COR-L47 (cell line): ENCODE measurements at regions not wholly inside any gene's neighbourhood (a gene's known extent, or its start where the extent isn't known, plus 50 kb on each side); places are given as distances from the start of the nearest gene placed in this dataset.

Source experiments
- DNase-seq: peaks from one replicate; lab custom pipeline; 2025; lab: John Stamatoyannopoulos, UW

DNA sequence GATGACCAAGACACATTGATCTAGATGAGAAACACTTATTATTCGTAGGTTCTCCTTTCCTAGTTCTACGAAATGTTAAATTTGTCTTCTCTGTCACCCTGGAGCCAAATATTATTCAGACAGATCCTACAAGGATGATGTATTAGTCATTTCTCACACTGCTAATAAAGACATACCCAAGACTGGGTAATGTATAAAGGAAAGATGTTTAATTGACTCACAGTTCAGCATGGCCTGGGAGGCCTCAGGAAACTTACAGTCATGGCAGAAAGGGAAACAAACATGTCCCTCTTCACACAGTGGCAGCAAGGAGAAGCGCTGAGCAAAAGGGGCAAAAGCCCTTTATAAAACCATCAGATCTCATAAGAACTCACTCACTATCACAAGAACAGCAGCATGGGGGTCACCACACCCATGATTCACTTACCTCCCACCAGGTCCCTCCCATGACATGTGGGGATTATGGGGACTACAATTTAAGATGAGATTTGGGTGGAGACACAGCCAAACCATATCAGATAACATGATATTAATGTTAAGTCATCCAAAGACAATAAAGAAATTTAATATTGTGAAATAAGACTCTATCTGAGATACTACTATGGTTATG lies 1248.8 kb upstream of the SLC10A2 start:
- DNase-seq = no peak

DNA sequence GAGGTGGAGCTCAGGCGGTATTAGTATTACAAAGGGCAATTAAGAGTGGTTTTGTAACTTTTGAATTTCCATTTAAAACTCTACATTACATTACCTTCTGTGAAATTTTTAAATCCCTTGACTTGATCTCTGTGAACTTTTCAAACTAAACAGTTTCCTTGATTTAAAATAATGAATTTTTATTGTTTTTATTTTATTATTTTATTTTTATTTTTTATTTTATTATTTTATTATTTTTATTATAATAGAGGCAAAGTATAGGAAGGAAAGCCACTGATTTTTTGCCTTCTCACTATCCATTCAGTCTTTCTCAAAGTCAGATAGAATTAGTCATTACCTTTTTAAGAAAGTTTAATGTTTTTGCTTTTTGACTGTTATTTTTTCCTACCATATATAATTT lies 1248.1 kb upstream of the SLC10A2 start:
- DNase-seq = no peak

DNA sequence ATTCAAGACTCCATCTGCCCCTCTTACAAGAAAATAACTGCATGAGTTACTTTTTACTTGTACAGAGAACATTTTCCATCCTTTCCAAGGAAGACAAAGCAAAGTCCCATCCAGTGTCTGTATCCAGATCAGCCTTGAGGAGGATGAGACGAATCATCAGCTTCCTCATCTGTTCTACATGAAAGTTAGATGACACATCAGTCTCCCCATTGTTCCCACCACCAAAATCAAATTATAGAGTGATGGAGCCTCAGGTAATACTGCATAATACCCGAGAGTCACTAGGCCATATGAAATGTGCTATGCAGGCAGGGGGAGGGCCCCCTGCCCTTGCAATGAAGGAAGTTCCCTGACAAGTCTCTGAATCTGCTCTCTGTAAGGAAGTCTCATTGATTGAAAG lies 1244.6 kb upstream of the SLC10A2 start:
- no peak for DNase-seq

DNA sequence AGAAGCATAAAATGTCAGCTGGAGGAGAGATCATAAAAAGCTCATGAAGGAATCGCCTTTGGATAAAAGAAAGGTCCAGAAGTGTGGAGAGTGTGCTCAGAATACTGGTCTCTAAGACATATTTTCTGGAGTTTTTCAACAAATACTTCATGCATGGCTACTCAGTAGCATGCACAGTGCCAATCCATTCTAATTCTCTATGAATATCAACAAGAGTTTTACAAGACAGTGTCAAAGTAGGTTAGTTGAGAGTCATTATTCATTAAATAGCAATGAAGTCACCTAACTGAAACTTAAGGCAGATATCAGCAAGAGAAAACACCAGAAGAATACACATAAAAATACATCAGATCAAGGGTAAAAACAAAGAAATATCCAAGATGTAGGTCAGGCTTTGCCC lies 1243.2 kb upstream of the SLC10A2 start:
- DNase-seq = no peak

DNA sequence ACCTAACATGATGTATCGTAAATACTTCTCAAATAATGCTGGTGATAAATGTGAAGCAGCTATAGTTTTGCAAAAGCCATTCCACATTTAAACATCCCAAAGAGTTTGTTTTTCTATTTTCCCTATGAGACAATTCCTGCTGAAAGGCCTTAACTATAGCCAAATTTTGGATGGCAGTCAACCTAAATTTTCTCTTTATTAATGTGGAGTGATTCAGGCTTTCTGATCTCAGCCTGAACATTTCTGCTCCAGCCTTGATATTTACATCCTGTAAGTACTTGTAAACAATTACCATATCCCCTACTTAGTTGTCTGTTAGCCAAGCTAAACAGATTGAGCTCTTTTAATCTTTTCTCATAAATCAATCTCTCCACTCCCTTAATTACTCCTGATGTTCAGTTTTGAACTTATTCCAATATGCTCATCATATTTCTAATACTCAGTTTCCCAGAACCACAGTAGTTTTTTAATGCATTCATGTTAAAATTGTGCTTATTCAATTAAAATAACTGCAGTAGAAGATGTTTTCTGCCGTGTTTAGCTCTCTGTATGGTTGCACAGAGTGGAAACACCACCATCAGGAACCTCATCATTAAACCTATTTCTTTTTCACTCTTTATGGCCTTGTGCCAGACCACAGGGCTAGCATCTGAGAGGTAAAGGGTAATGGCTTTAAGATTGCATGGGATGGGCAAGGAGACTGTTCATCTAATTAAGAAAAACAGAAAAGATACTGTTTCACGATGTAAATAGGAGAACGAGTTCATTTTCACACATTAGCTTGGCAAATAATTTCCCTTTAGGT lies 1235.2 kb upstream of the SLC10A2 start:
- DNase-seq = peak; percentile 25

DNA sequence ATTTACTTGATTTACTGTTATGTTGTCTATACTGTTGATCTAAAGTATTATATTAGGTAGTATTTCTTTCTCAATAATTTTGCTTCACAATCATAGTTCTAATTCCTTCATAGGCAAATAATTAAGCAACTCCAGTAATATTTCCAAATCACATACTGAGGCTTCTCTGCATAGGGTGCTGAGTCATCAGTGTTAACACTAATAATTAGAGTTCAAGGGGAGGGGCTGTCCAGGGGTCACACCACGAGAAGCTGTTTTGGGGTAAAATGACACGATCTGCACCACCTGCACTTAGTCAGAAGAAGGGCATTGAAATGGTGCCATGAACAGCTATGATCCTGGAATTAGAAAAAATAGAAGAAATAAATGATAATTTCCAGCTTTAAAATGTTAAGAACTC lies 1230.9 kb upstream of the SLC10A2 start:
- DNase-seq = no peak

DNA sequence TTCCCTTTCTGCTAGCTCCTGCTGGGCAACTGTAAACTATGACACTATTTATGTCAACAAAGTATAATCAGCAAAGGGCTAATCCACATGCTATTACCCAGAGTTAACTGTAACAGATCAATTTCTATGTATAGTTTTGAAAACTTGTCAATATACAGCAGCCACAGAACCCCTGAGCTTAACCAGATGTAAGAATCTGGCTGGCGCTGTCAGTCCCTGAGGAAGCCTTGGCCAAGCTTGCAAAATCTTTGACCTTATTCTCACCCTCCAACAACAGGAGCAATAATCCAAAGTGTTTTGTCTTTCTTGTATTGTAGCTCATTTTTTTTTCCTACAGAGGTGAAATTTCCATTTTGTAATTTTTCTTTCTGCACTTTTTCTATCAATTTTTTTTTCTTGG lies 1230.1 kb upstream of the SLC10A2 start:
- DNase-seq = no peak

DNA sequence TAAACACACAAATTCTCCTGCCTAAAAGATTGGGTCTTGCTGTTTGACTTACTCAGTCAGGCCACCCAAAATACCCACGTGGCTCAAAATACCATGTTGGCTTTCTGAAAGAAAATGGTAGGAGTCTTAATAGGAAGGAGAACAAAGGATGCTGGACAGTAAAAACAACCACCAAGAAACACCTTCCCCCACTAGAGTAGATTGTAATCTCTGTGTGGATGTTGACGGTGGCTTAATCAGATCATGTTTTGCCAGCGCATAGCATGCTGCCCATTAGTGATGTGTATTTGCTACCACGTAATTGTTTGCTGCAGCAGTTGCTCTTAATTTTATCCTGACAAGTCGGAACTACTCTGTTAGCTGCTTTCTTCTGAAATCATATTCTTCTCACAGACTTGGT lies 1229.3 kb upstream of the SLC10A2 start:
- no peak for DNase-seq

DNA sequence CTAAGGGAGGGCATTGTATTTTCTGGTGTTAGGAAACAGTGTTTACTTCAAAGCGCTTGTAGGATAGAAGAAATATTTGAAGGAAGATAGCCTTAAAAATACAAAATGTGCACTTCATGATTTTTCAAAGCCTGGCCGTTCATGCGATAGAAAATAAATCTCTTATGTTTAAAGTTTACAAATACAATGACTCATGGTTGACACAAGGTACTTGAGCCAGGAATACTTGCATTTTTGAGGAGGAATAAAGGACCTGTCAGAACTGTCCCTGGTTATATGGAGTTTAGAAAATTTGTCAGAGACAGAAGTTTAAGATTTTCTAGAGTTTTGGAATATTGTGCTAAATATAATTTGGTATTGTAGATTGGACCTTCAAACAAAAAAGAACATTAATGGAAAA lies 1223.2 kb upstream of the SLC10A2 start:
- no peak for DNase-seq

DNA sequence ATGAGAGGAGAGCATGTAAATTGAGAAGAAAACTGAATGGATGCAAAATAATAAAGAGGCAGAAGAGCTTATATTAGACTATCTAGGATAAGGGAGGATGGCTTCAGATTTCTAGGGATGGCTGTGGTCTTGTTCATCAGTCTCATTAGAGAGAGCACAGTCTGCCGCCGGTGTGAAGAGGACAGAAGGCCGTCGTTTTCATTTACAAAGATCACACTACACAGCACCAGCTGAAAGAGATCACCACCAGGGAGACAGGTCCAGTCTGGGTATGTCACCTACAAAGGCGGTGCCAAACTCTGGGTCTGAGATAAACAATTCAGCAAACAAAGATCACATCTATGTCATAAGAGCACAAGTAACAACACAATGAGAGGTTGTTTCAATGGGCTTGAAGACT lies 1222.3 kb upstream of the SLC10A2 start:
- DNase-seq = no peak

DNA sequence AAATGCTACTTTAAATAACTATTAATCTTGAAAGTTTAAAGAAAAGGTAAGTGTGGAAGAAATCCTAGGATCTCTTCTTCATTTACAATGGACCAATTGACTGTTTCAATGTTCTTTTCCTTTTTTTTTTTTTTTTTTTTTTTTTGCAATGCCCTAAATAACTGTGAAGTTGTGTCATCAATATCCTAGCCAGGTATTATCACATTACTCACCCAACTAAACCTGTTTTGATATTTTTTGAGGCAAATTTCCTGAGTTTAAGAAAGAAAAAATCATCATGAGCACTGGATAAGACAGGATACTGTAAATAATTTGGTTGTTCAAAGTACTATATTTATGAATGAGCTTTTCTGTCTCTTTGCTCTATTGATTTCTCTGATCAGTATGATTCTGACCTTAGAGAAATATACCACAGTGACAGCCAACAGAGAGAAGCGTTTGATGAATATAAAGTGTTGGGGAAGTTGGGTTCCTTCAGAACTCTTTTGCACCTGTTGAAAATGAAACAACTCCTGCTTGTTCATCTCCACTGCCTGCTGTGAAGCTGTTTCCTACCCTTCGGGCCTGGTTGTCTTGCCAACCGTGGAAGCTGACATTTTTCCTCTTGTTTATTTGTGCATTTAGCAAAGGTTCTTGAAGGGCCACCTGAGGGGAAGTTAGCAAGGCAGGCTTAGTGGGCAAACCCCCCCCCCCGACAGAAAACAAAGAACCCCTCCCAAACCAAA lies 1220.5 kb upstream of the SLC10A2 start:
- DNase-seq = peak; percentile 66

DNA sequence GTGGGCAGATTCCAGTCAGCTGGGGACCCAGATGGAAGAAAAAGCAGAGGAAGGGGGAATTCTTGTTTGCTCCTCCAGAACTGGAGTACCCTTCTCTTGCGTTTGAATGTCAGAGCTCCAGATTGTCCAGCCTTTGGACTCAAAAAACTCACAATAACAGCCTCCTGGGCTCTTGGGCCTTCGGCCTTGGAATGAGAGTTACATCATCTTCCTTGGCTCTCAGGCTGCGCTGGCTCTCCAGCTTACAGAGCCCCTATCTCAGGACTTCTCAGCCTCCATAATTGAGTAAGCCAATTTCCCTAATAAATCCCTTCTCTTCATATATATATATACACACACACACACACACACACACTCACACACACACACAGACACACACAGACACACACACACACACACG lies 1215.7 kb upstream of the SLC10A2 start:
- DNase-seq = no peak

DNA sequence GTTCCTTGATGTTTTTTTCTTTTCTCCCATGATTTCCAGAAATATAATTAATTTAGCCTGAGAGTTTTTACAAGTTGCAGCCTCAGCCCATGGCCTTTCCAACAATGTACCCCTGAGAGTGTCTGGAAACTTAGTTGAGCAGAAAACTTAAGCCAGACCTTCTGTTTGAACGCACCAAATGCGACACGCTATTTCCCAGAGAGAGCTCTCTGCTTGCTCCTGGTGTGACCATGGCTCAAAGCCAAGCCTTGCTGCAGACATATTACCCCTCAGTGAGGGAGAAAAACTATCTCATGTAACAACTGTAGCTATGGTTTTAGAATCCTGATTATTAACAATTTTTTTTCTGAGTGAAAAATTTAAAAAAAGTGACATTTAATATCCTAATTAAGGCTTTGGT lies 1204.5 kb upstream of the SLC10A2 start:
- DNase-seq = peak; percentile 30

DNA sequence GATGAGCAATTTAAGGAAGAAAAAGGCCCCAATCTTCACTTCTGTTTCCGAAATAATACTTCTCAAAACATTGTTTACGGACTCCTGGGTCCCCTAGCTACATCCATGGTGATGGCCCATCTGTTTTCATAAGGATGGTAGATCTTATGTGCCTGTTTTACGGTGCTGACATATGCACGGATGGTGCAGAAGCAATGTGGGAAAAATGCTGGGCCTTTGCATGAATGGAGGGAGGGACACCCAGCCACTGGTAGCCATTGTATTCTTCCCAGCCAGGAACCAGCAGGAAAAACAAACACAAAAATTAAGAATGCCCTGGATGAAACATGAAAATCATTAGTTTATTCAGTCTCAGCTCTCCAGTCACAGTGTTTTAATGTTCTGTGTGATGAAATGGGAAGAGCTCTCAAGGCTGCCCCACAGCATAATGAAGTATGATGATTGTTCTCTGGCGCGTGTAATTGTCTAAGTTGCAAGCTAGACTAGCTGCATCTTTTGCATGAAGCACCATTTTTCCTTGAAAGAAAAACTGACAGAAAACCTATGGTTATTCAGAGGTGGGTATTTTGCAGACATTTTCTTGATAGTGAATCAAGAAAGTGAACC lies 1201.1 kb upstream of the SLC10A2 start:
- DNase-seq = no peak

DNA sequence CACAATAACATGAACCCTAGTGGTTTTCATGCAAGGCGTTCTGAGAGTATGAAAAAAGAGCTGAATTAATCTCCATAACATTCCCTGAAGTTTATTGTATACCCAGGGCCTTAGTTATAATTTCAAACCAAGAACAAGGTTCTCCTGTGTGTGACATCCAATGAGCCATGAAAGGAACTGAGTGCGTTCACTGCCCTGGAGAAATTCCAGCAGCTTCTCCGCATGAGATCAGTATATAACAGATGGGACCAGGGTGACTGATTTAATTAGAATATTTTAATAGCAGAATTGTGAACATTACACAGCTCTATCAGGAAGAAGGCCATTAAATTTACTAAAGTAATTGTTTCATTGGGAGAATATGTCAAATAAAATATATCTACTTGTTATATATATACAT lies 1190.5 kb upstream of the SLC10A2 start:
- no peak for DNase-seq

DNA sequence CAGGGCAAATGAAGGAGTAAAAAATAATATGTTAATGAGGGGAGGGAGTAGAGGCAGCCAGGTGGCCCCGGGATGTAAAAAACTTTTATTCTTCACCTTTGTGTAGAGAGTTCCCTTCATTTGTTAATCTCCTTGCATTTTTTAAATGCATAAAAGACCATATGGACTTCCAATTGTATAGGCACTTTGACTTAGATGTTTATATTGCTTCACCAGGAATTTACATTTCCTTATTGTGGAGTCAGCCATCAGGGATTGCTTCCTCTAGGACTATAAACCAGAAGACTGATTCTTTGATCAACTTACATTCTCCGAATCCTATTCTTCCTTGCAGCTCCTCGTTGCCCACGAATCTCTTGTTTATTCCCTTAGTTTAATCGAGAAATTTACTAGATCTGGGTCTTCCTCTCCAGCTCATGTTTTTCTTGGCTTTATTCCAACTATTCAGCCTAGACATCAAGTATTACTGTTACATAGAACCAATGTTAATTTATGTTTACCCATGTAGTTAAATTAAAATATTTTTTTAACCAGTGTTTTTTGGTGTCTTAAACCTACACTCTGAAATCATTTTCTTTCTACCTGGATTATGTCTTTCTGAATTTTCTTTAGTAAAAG lies 1187.0 kb upstream of the SLC10A2 start:
- no peak for DNase-seq

DNA sequence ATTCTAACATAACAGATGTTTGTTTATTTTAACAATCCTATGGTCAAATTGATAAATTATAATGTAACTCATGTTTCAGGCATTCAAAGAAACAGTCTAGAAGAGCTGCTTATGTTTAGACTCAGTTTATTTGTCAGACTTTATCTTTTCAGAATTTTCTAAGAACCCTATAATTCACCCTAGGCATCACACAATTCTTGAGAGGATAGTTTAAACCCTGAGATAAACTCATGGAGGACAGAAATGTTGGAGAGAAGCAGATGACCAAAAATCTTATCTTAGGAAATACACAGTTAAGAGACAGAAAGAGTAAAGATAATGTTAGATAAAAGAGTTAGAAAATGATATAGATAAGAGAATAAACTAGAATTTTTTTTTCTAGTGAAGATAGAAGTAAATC lies 1185.7 kb upstream of the SLC10A2 start:
- no peak for DNase-seq

DNA sequence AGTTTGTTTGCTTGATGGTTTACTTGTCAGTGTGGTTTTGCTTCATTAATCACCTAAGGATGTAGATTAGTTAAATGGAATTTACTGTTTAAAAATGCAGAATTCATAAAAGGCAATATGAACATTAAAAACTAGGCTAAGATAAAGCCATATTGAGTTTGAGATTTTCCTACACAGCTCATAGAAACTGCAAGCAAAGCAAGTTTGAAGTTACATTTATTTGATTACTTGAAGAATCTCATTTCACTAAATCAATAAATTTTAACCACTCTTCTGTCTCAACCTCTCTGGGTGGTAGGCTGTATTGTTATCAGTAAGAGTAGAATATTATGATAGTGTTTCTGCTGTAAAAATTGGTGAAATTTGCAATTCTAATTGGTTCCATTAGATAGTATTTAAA lies 1180.7 kb upstream of the SLC10A2 start:
- DNase-seq = no peak

DNA sequence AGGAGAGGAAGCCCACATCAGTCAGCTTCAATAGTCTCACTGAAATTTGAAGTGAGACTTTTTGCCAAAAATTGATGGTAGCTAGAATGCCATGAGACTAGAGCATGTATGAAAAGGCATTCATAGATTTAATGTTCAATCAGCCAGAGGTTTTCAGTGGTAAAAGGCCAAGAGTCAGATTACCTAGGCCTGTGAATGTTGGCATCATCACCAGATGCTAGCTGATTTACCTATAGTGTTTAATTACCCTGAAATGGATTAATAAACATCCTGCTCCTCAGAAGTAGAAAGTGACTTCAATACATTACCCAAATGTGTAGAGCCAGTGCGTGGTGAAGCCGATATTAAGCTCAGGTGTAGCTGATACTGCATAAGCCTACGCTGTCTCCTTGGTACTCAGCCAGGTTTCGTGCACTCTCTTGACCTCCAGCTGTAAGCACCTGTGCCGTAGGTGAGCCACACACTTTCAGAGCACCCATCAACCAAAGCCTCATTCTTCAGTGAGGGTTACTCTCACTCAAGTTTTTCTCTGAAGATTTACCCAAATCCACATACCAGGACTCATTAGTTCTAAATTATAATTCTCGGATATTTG lies 1140.3 kb upstream of the SLC10A2 start:
- peak; percentile 48 for DNase-seq

DNA sequence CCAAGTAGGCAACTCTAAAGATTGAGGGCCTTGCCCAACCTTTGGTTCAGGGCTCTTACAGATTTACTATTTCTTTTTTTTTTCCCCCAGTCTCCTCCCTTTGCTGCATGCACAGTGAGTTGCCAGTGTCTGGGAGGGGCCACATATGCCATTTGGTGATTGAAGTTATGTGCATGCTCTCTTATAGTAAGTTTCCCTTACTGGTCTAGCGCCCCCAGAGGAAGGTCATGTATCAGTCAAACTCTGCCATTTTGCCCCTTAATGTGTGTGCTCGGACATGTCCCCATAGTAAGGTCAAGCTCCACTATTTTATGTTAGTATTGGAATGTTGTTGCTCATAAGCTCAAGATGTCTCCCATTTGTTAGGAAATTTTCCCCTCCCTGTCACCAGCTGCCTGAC lies 1138.0 kb upstream of the SLC10A2 start:
- no peak for DNase-seq

DNA sequence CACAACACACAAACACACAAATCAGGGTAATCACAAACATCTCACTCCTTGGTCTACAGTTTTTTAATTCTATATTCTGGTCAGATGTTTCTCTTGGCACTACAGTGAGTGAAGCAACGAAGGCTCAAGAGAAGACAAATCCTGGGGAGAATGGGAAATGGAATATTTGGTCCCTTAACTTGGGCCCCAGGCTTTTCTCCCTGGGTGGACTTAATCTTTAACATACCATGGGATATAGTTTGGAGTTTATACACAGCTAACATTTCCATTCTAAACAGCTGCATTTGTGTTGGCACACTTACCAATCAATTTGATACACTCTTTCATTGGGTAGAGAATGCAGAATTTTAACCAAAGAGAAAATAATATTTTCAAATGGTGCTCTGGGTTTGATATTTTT lies 1132.6 kb upstream of the SLC10A2 start:
- DNase-seq = no peak

DNA sequence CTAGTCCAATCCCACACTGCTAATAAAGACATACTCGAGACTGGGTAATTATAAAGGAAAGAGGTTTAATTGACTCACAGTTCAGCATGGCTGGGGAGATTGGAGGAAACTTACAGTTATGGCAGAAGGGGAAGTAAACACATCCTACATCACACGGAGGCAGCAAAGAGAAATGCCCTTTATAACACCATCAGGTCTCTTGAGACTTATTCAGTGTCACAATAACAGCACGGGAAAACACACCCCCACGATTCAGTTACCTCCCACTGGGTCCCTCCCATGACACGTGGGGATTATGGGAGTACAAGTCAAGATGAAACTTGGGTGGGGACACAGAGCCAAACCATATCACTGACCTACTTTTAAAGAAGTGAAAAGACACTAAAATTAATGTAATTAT lies 1130.4 kb upstream of the SLC10A2 start:
- no peak for DNase-seq
